ENCODE measurements at regions not wholly inside any gene's neighbourhood (a gene's known extent, or its start where the extent isn't known, plus 50 kb on each side); places are given as distances from the start of the nearest gene placed in this dataset.

- TF ChIP-seq CTCF (IDR thresholded peaks at IDR 0.05; ENCODE audit: low read length): no peak
- no peak for TF ChIP-seq EZH2 (IDR thresholded peaks at IDR 0.05; ENCODE audit: borderline replicate concordance, low read length)
Measured at GRCh38 chr6:47153404-47153755, 111.2 kb upstream of the ADGRF1 start.
